ENCODE measurements at regions not wholly inside any gene's neighbourhood (a gene's known extent, or its start where the extent isn't known, plus 50 kb on each side); places are given as distances from the start of the nearest gene placed in this dataset.

GRCh38 chr18:47627030-47627429 lies 303.4 kb downstream of the SMAD2 start:
- intact Hi-C loops (cut with DNase I, micrococcal nuclease) = no loop called here
- no peak for ATAC-seq
- Histone ChIP-seq H3K4me1 (ENCODE audit: low read depth) (no peaks in the 10 kb centered on the region), H3K4me3 (no peak overlapping the region), H3K9me3 (no peaks in the 10 kb centered on the region), H3K36me3 (ENCODE audit: low read depth) (no peaks in the 10 kb centered on the region)
- no peak for DNase-seq
- no peak for TF ChIP-seq CTCF (IDR thresholded peaks at IDR 0.05)

DNA sequence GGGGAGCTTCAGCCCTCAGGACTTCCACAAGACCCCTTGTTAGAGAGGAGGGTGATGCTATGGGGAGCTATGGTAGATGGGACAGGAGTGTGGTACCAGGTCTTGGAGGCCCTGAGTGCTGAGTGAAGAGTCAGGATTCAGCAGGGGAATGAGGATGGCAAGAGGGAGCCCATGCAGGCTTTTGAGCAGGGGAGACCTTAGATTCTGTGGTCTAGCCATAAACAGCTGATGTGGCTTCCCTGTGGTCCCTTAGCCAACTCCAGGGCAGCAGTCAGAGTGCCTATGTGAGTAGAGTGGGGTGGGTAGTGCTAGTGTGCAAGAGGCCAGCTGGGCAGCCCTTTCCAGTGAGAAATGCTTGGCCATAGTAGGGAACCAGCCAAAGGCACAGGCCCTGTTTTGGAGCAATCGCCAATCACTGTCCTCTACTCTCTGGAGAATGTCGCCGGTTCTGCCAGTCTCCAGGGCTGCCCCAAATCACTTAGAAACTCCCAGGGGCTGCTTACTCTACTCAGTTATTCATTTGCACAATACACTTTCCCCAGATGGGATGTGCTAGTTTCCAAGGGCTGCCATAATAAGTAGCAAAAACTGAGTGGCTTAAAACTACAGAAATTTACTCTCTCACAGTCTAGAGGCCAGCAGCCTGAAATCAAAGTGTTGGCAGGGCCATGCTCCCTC lies 310.5 kb downstream of the SMAD2 start:
- no peaks in the 10 kb centered on the region for H3K9me3 ChIP-seq
- intact Hi-C loops (cut with DNase I, micrococcal nuclease) = no loop called here
- DNase-seq (no peak), ATAC-seq (no peak)
- H3K4me1 ChIP-seq (ENCODE audit: low read depth) = no peaks in the 10 kb centered on the region
- H3K36me3 ChIP-seq (ENCODE audit: low read depth) = no peaks in the 10 kb centered on the region
- no peak overlapping the region for H3K4me3 ChIP-seq
- TF ChIP-seq CTCF (IDR thresholded peaks at IDR 0.05) = no peak

- no peaks in the 10 kb centered on the region for H3K9me3 ChIP-seq
- no peaks in the 10 kb centered on the region for H3K4me1 ChIP-seq (ENCODE audit: low read depth)
- H3K36me3 ChIP-seq (ENCODE audit: low read depth) = no peaks in the 10 kb centered on the region
- no peak overlapping the region for H3K4me3 ChIP-seq
- TF ChIP-seq CTCF (IDR thresholded peaks at IDR 0.05) = no peak
- DNase-seq (no peak), ATAC-seq (no peak)
- intact Hi-C loops (cut with DNase I, micrococcal nuclease) = no loop called here
Observed at GRCh38 chr18:47618758-47619157, 311.7 kb downstream of the SMAD2 start.

DNA sequence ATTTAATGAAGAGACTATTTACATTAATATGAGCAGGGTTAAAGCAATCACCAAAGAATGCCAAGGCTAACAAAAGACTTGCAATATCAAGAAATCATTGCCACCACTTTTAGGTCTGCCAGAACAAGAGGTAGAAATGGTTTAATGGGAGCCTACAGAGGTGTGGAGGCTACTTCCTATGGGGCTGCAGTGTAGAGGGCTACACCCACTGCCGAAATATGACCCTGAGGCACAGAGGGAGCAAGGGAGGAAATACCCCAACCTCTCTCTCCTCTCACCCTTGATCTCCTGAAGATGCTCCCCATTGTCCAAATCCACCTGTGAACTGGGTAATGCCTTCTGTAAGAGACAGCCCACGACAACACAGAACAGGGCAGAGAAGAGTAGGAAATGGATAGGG lies 315.4 kb downstream of the SMAD2 start:
- intact Hi-C loops (cut with DNase I, micrococcal nuclease) = no loop called here
- H3K9me3 ChIP-seq = no peaks in the 10 kb centered on the region
- no peaks in the 10 kb centered on the region for H3K36me3 ChIP-seq (ENCODE audit: low read depth)
- H3K4me3 ChIP-seq = no peak overlapping the region
- no peak for TF ChIP-seq CTCF (IDR thresholded peaks at IDR 0.05)
- H3K4me1 ChIP-seq (ENCODE audit: low read depth) = no peaks in the 10 kb centered on the region
- DNase-seq (no peak), ATAC-seq (no peak)

GRCh38 chr18:47613929-47614328 lies 316.5 kb downstream of the SMAD2 start:
- no peak overlapping the region for H3K4me3 ChIP-seq
- no peak for TF ChIP-seq CTCF (IDR thresholded peaks at IDR 0.05)
- intact Hi-C loops (cut with DNase I, micrococcal nuclease) = no loop called here
- no peaks in the 10 kb centered on the region for H3K9me3 ChIP-seq
- H3K4me1 ChIP-seq (ENCODE audit: low read depth) = no peaks in the 10 kb centered on the region
- no peaks in the 10 kb centered on the region for H3K36me3 ChIP-seq (ENCODE audit: low read depth)
- no peak for DNase-seq
- ATAC-seq = no peak

- no peak for ATAC-seq
- DNase-seq = no peak
- no peaks in the 10 kb centered on the region for H3K36me3 ChIP-seq (ENCODE audit: low read depth)
- no peaks in the 10 kb centered on the region for H3K4me1 ChIP-seq (ENCODE audit: low read depth)
- TF ChIP-seq CTCF (IDR thresholded peaks at IDR 0.05) = no peak
- H3K9me3 ChIP-seq = no peaks in the 10 kb centered on the region
- H3K4me3 ChIP-seq = no peak overlapping the region
- intact Hi-C loops (cut with DNase I, micrococcal nuclease) = no loop called here
Observed at GRCh38 chr18:47611649-47612048, 318.8 kb downstream of the SMAD2 start.
